A172 (cell line): ENCODE measurements at regions not wholly inside any gene's neighbourhood (a gene's known extent, or its start where the extent isn't known, plus 50 kb on each side); places are given as distances from the start of the nearest gene placed in this dataset.

Experiments used
- DNase-seq: peaks from one replicate; pipeline ENCODE4 v3.0.0-alpha.2; 2015; ENCODE audit warnings: low spot score

- DNase-seq: no peak
Observed at GRCh38 chr6:23890543-23891227, 235.3 kb upstream of the NRSN1 start.

- no peak for DNase-seq
Observed at GRCh38 chr6:23905133-23905815, 220.7 kb upstream of the NRSN1 start.

GRCh38 chr6:23910420-23910819 lies 215.6 kb upstream of the NRSN1 start:
- DNase-seq: no peak

DNA sequence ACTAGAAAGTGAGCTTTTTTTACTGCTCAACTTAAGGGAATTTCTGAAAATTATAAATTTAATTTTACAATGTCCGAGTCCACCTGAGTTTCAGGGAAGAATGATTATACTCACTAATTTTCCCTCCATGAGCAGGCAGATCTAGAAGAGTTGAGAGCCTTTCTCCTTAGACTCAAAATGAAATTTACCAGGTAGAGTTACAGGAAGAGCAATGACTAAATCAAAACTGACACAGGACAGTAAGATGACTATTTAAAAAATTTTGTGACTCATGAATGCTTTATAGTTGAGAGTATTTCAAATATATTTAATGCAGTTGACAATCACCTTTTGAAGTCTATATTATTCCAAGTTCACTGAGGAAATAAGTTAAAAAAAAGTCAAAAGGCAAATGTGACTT lies 198.1 kb upstream of the NRSN1 start:
- no peak for DNase-seq

GRCh38 chr6:23929201-23929600 lies 196.8 kb upstream of the NRSN1 start:
- DNase-seq: no peak

DNA sequence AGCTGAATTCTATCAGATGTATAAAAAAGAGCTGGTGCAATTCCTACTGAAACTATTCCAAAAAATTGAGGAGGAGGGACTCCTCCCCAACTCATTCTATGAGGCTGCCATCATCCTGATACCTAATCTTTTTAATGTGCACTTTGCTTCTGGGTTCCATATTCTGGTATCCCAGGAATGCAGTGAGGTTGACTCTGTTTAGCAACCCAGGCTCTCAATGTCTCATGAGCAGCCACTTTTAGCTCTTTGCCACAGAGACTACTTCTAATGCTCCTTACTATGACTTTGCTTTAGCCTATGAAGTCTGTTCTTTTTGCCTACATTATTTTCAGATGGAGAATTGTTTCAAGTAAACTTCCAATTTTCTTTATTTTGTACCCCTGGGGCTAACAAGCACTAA lies 185.5 kb upstream of the NRSN1 start:
- no peak for DNase-seq

DNA sequence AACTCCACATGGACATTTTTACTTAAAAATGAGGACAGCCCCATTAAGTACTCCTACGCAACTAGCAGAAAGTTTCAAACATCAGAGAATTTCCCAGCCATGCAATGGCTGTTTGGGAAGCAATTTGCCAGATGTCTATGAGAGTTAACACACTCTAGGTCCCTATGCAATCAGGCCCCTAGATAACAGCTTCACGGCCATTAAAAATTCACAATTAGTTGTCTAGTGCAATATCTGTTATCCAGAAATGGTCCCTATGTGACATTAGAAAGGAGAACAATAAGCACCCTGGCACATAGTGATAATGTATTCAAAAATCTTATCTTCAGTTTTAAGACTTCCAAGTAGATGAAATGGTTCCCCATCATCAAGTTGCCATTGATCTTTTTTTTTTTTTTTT lies 174.3 kb upstream of the NRSN1 start:
- no peak for DNase-seq

GRCh38 chr6:23952245-23952644 lies 173.8 kb upstream of the NRSN1 start:
- DNase-seq: no peak

- no peak for DNase-seq
Observed at GRCh38 chr6:23953976-23954375, 172.0 kb upstream of the NRSN1 start.

- DNase-seq: no peak
Observed at GRCh38 chr6:23957017-23957416, 169.0 kb upstream of the NRSN1 start.

- DNase-seq: no peak
Observed at GRCh38 chr6:23964865-23965264, 161.2 kb upstream of the NRSN1 start.

- no peak for DNase-seq
Observed at GRCh38 chr6:23969344-23969743, 156.7 kb upstream of the NRSN1 start.

- no peak for DNase-seq
Observed at GRCh38 chr6:23977706-23978105, 148.3 kb upstream of the NRSN1 start.

DNA sequence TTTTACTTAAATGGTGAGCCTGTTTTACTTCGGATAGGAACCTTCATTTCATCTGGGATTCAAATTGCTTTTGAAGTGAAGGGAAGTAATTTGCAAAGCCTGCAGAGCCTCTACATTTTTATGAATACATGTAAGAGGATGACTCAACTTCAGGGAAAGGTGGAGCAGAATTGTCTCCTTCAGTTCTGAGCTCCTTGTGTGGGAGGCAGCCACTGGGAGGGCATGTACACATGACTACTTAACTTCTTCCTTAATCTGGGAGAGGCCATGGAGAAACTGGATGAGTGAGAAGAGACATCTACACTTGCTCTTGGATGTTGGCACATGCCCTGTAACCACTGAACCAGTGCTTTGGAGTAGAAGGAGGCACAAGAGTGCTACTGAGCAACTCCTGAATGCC lies 145.1 kb upstream of the NRSN1 start:
- DNase-seq: no peak

- DNase-seq: no peak
Observed at GRCh38 chr6:23981923-23982322, 144.1 kb upstream of the NRSN1 start.

DNA sequence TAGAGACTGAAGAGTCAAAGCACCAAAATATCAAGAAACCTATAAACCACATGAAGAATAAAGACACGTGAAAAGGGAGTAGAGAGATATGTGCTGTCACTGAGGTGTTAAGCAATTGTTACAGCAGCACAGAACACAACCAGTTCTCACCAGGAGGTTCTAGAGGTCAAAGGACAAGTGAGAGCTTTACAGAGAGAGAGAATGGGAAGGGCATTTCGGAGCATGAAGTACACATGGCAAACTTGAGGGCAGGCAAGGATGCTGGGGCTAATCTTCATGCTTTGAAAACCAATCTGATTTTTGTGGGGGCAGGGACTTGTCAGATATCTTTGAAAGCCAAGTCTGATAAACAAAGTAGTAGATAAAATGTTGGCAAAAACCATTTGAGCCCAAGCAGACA lies 142.3 kb upstream of the NRSN1 start:
- DNase-seq: no peak

DNA sequence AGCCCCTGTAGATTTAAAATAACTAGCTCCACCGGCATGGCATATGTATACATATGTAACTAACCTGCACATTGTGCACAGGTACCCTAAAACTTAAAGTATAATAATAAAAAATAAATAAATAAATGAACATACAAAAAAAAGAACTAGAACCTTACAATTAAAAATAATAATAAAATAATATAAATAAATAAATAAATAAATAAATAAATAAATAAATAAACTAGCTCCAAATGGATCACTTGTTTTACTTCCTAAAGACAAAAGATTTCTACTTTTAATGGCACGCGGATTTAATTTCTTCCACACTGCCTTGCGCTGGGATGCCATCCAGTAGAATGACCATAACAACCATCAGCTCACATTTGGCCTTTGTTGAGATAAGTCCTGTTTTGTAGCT lies 141.0 kb upstream of the NRSN1 start:
- no peak for DNase-seq

DNA sequence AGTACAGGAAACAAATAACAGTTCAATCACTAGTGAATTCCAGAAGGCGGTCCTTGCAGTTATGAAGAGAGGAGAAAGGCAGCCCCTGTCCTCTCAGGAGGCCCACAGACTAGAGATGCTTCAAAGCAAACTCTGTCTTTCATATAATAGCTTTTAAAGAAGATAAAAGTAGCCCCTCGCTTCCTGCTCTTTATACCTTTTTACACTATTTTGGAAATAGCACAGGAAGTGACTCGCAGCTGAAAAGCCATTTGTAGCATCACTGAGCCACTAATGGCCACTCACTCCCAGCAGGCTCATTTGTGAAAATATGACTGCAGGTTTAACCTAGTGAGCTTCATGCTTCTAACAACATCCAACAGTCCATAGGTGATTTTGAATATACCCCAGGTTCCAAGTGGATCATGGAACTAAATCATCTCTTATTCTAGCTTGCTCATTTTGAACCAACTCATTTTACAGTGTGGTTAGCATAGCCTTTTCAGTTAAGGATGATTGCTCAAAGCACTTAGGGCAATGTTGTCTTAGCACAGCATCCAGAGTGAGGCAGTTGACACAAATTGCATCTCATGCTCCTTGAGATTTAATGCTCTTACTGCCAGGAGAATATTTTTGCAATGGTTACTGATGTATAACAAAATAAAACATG lies 136.0 kb upstream of the NRSN1 start:
- no peak for DNase-seq

GRCh38 chr6:23994013-23994412 lies 132.0 kb upstream of the NRSN1 start:
- DNase-seq: no peak

GRCh38 chr6:24004062-24004461 lies 122.0 kb upstream of the NRSN1 start:
- DNase-seq: peak; percentile 3

DNA sequence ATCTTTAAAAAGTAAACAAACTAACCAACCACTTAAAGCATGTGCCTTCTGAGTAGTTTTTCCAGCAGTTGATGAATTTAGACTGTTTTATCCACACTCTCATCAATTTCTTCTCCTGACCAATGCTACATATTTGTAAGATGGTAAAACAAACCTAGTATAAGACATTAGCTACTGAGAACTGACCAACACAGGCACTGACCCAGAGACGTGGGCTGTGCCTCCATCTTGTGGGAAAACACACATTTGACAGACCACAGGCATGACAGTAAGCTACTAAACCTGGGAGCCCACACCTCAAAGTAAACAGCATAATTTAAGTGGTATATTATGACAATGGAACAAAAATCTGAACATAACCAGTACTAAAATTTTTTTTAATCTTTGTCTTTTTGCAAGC lies 121.4 kb upstream of the NRSN1 start:
- no peak for DNase-seq

DNA sequence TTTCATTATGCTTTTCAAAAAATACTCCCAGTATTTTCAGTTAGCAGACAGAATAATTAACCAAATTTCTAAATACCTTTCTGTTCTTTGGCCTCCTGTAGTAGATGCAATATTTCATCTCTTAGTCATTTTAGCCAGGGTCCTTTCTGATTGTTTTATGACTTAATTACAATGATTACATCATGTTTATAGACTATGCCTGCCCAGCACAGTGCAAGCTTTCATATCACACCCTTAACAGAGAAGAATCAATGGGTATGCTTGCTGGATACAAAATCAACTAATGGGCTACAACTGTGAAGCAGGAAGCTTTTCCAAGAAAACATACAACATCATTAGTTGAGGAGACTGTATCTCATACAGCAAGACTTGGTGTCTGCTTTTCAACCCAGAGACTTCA lies 119.8 kb upstream of the NRSN1 start:
- DNase-seq: no peak

DNA sequence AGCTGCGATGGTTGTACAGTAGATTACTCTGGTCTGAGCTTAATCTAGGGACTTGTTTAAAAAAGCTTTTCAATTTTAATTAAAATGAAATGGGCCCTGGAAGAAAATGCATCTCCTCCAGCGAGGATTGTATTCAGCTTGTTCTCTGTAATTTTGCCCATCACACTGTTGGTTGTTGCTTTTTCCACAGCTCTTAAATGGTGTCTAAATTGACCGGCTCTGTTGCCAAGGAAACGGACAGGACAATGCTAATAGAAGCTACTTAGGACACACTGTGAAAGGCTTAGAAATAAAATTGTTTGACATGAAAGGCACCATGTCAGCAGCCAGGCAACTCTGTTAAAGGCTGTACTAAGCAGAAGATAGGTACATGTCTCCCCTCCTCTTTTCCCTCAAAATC lies 116.7 kb upstream of the NRSN1 start:
- DNase-seq: no peak
